Lower leg skin (tissue), 3 donors: ENCODE measurements at regions not wholly inside any gene's neighbourhood (a gene's known extent, or its start where the extent isn't known, plus 50 kb on each side); places are given as distances from the start of the nearest gene placed in this dataset.

ENCODE experiments used
- POLR2A ChIP-seq, 2 donors: fragments of 450-650 bp; IDR thresholded peaks; one replicate each; pipeline ENCODE4 v1.6.1; 2016 to 2017; ENCODE audit warnings: antibody characterized with exemption in 2 of 2, mild to moderate bottlenecking in 1 of 2, moderate library complexity in 1 of 2
- TF ChIP-seq, protein P1 (sequence below), 3 donors: fragments of 450-650 bp; IDR thresholded peaks; one replicate each; pipeline ENCODE4 v1.5.1; 2016; ENCODE audit warnings: antibody characterized with exemption in 3 of 3, mild to moderate bottlenecking in 3 of 3, moderate library complexity in 2 of 3

DNA sequence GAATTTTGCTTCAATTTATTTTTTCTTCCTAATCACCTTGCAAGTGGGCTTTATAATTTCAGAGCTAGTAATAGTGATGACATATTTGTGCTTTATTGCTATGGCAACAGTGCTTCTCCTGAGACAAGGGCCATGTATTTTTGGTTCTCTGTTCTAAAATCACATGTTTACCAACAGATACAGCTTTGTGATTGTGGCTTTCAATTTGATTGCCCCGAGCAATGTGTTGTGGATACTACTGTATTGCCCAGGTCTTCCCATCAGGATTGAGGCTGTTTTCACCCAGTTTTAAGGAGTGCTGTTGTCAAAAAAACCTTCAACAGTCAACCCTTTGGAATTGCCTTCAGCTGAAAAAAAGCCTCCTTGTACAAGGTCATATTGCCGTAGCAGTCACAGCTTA is 841.4 kb upstream of the VRK2 start:
- no peak for TF ChIP-seq POLR2A (IDR thresholded peaks at IDR 0.05)
- TF ChIP-seq, protein P1, sequence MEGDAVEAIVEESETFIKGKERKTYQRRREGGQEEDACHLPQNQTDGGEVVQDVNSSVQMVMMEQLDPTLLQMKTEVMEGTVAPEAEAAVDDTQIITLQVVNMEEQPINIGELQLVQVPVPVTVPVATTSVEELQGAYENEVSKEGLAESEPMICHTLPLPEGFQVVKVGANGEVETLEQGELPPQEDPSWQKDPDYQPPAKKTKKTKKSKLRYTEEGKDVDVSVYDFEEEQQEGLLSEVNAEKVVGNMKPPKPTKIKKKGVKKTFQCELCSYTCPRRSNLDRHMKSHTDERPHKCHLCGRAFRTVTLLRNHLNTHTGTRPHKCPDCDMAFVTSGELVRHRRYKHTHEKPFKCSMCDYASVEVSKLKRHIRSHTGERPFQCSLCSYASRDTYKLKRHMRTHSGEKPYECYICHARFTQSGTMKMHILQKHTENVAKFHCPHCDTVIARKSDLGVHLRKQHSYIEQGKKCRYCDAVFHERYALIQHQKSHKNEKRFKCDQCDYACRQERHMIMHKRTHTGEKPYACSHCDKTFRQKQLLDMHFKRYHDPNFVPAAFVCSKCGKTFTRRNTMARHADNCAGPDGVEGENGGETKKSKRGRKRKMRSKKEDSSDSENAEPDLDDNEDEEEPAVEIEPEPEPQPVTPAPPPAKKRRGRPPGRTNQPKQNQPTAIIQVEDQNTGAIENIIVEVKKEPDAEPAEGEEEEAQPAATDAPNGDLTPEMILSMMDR (IDR thresholded peaks at IDR 0.05): no peak
